GM12878 (cell line): ENCODE measurements at regions not wholly inside any gene's neighbourhood (a gene's known extent, or its start where the extent isn't known, plus 50 kb on each side); places are given as distances from the start of the nearest gene placed in this dataset.

Experiments
- ATAC-seq: fragments of 200-7000 bp; cut with Tn5 transposase; 3 replicates; pipeline ENCODE4 v1.9.1; 2020; ENCODE audit warnings: mild to moderate bottlenecking, moderate library complexity
- BruUV-seq: library from RNA; stranded (reverse); fragments of 400-500 nt; replicated peaks from 2 replicates; lab custom pipeline; 2021; lab: Mats Ljungman, UMichigan
- CTCF ChIA-PET: fragments of 300-600 bp; sonication (Branson Sonifier 250); formaldehyde crosslinking; extraction: SDS; loops from one replicate; lab custom pipeline; 2021; ENCODE audit warnings: inconsistent platforms; lab: Yijun Ruan, JAX
- POLR2A ChIA-PET: fragments of 350-600 bp; formaldehyde crosslinking; extraction: SDS; loops from one replicate; lab custom pipeline; 2021; ENCODE audit warnings: inconsistent platforms; lab: Charles Lee
- RAD21 ChIA-PET: fragments of 300-600 bp; sonication (Branson Sonifier 250); formaldehyde crosslinking; loops from one replicate; lab custom pipeline; 2023; ENCODE audit warnings: antibody characterized with exemption; ENCODE audit not compliant: unreplicated experiment; lab: Charles Lee
- SMC1A ChIA-PET: fragments of 300-600 bp; sonication (Branson Sonifier 250); formaldehyde crosslinking; loops from one replicate; lab custom pipeline; 2023; ENCODE audit not compliant: unreplicated experiment, uncharacterized antibody; lab: Charles Lee
- DNase-seq: peaks from one replicate; pipeline ENCODE4 v3.0.0-alpha.2; 2011; ENCODE audit warnings: low read depth, low spot score
- FAIRE-seq: peaks from 3 replicates; lab custom pipeline; 2011; peaks lifted over from hg19 to GRCh38; lab: Jason Lieb, UNC
- H2AFZ ChIP-seq: 2 replicates; pipeline ENCODE4 v1.6.0; 2011; ENCODE audit warnings: low read depth, low read length, control low read depth; ENCODE audit not compliant: control insufficient read depth
- H3K27ac ChIP-seq: 2 replicates; pipeline ENCODE4 v1.5.1; 2011; ENCODE audit warnings: control low read depth; ENCODE audit not compliant: control insufficient read depth, insufficient read depth
- H3K27me3 ChIP-seq, 2 experiments: replicated peaks in 1 of 2; 2 replicates each; pipeline versions ENCODE4 v1.6.0 to v1.6.1; 2011; ENCODE audit warnings: low read length in 1 of 2; ENCODE audit not compliant: control insufficient read depth in 2 of 2, insufficient read depth in 2 of 2
- H3K36me3 ChIP-seq, 2 experiments: 2 replicates each; pipeline ENCODE4 v1.5.1; 2011; ENCODE audit warnings: low read length in 1 of 2; ENCODE audit not compliant: control insufficient read depth in 2 of 2, insufficient read depth in 2 of 2
- H3K4me1 ChIP-seq: 2 replicates; pipeline ENCODE4 v1.6.1; 2011; ENCODE audit warnings: mild to moderate bottlenecking, low read length, moderate library complexity, mixed read lengths; ENCODE audit not compliant: control insufficient read depth, insufficient read depth
- H3K4me2 ChIP-seq: 2 replicates; pipeline ENCODE4 v1.6.0; 2011; ENCODE audit warnings: control low read depth; ENCODE audit not compliant: control insufficient read depth, insufficient read depth
- H3K4me3 ChIP-seq: fragments of 200-600 bp; sonication (generic); 2 replicates; pipeline ENCODE4 v1.5.1; 2016
- H3K79me2 ChIP-seq: 2 replicates; pipeline ENCODE4 v1.6.0; 2011; ENCODE audit warnings: low read length; ENCODE audit not compliant: control insufficient read depth, insufficient read depth
- H3K9ac ChIP-seq: 2 replicates; pipeline ENCODE4 v1.8.0; 2011; ENCODE audit warnings: low read length, control low read depth, mixed read lengths; ENCODE audit not compliant: control insufficient read depth, insufficient read depth
- H3K9me3 ChIP-seq: replicated peaks from 3 replicates; pipeline ENCODE4 v1.5.1; 2011; ENCODE audit warnings: mild to moderate bottlenecking, low read length; ENCODE audit not compliant: control insufficient read depth, insufficient read depth
- H4K20me1 ChIP-seq: 2 replicates; pipeline ENCODE4 v1.6.0; 2011; ENCODE audit not compliant: control insufficient read depth, insufficient read depth
- ATF7 ChIP-seq: fragments of 450-650 bp; IDR thresholded peaks from 2 replicates; pipeline ENCODE4 v1.6.1; 2016; ENCODE audit warnings: low read depth, mild to moderate bottlenecking
- CHD2 ChIP-seq: IDR thresholded peaks from 2 replicates; pipeline ENCODE4 v1.6.1; 2011; ENCODE audit warnings: low read depth, low read length, improper control_type of control experiment, borderline replicate concordance
- CREM ChIP-seq: IDR thresholded peaks from 2 replicates; pipeline ENCODE4 v1.6.1; 2014; ENCODE audit warnings: antibody characterized with exemption, low read depth
- FOXK2 ChIP-seq: fragments of 450-650 bp; IDR thresholded peaks from 2 replicates; pipeline ENCODE4 v1.6.1; 2017; ENCODE audit warnings: mild to moderate bottlenecking, moderate library complexity
- FOXM1 ChIP-seq: IDR thresholded peaks from 2 replicates; pipeline ENCODE4 v1.6.1; 2012; ENCODE audit warnings: low read depth, mild to moderate bottlenecking, inconsistent platforms, low read length, moderate library complexity
- GATAD2B ChIP-seq: fragments of 450-650 bp; conservative IDR thresholded peaks from 2 replicates; pipeline ENCODE4 v1.6.1; 2017; ENCODE audit warnings: low read depth, mild to moderate bottlenecking, moderate library complexity
- HCFC1 ChIP-seq: fragments of 150-350 bp; IDR thresholded peaks from 2 replicates; pipeline ENCODE4 v1.6.1; 2014; ENCODE audit warnings: low read length
- MTA3 ChIP-seq: IDR thresholded peaks from 2 replicates; pipeline ENCODE4 v1.6.1; 2012; ENCODE audit warnings: low read length, inconsistent platforms, borderline replicate concordance
- SIN3A ChIP-seq: IDR thresholded peaks from 2 replicates; pipeline ENCODE4 v1.6.1; 2012; ENCODE audit warnings: low read depth, low read length, improper control_type of control experiment
- SMAD1 ChIP-seq: fragments of 450-650 bp; IDR thresholded peaks from 2 replicates; pipeline ENCODE4 v1.6.1; 2018; ENCODE audit warnings: mild to moderate bottlenecking, low read depth; ENCODE audit not compliant: partially characterized antibody
- SMAD5 ChIP-seq: IDR thresholded peaks from 2 replicates; pipeline ENCODE4 v1.6.1; 2016; ENCODE audit warnings: antibody characterized with exemption, low read depth
- SP1 ChIP-seq: IDR thresholded peaks from one replicate; pipeline ENCODE4 v1.6.1; 2011; ENCODE audit warnings: low read depth, low read length
- YY1 ChIP-seq: IDR thresholded peaks from 2 replicates; pipeline ENCODE4 v1.6.1; 2011; ENCODE audit warnings: low read depth, mild to moderate bottlenecking, low read length
- ZBED1 ChIP-seq: IDR thresholded peaks from 2 replicates; pipeline ENCODE4 v1.6.1; 2016; ENCODE audit warnings: borderline replicate concordance
- ZNF24 ChIP-seq: fragments of 450-650 bp; IDR thresholded peaks from 2 replicates; pipeline ENCODE4 v1.6.1; 2017; ENCODE audit warnings: antibody characterized with exemption, mild to moderate bottlenecking
- ZNF384 ChIP-seq: IDR thresholded peaks from 2 replicates; pipeline ENCODE4 v1.6.1; 2012; ENCODE audit warnings: low read depth, mild to moderate bottlenecking, low read length, improper control_type of control experiment, borderline replicate concordance
- WGBS: methylation state at CpG from one replicate; pipeline ENCODE4 v1.1.6; 2016; ENCODE audit warnings: low lambda C conversion rate; ENCODE audit not compliant: insufficient replicate concordance, insufficient coverage; ENCODE audit errors: missing lambda C conversion rate; 5-methylcytosine and 5-hydroxymethylcytosine counted together
- in situ Hi-C: fragments of 300-500 bp; cut with MboI; formaldehyde crosslinking; loops from 9 replicates; pipeline ENCODE4 v1.14.3; 2018; ENCODE audit warnings: mixed read lengths
- intact Hi-C: fragments of 100-400 bp; cut with micrococcal nuclease; formaldehyde crosslinking; loops from one replicate; pipeline ENCODE4 v1.14.2; 2022; ENCODE audit not compliant: unreplicated experiment
- TF ChIP-seq, protein P1 (sequence below): IDR thresholded peaks from 2 replicates; pipeline ENCODE4 v1.6.1; 2012; ENCODE audit warnings: low read depth, low read length, improper control_type of control experiment
- TF ChIP-seq, protein P2 (sequence below): fragments of 450-650 bp; conservative IDR thresholded peaks from 2 replicates; pipeline ENCODE4 v1.6.1; 2017; ENCODE audit warnings: mild to moderate bottlenecking, moderate library complexity

DNA sequence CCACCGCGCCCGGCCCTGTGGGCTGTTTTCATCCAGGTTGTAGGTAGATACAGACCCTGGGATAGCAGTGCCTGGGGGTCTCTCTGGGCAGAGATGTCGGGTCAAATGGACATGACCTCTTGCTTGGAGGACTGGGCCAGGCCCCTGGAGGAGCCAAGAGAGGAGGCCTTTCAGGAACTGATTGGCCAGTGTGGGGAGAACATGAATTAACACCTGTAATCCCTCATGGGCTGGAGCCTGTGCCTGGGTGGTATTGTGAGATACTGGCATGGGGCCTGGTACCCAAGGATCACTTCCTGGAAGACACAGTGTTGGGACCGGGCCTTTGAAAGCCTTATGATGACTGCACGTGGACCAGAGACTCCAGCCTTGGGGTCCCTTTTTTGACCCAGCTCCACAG is 158.7 kb upstream of the SKOR2 start:
- Histone ChIP-seq H3K9me3 (no peaks in the 10 kb centered on the region), H3K4me1 (no peaks in the 10 kb centered on the region), H3K4me3 (no peak overlapping the region), H3K4me2 (no peak overlapping the region), H3K9ac (no peak overlapping the region), H3K36me3 (no peaks in the 10 kb centered on the region), H2AFZ (no peak overlapping the region)
- FAIRE-seq (no peak), DNase-seq (no peak)
- whole genome bisulfite sequencing: 46% methylated on average over 6 of the region's 6 CpGs
- intact Hi-C loops (no loop called here), in situ Hi-C loops (no loop called here)
- SMC1A ChIA-PET: no interaction called here
- CTCF ChIA-PET: no interaction called here
- TF ChIP-seq SMAD1 (no peak), CHD2 (no peak), ZNF24 (no peak), ATF7 (no peak), FOXK2 (no peak), CREM (no peak), FOXM1 (no peak), ZBED1 (no peak), HCFC1 (no peak), SMAD5 (no peak), SP1 (no peak), GATAD2B (no peak), YY1 (no peak), ZNF384 (no peak), SIN3A (no peak), MTA3 (no peak)
- TF ChIP-seq, protein P1, sequence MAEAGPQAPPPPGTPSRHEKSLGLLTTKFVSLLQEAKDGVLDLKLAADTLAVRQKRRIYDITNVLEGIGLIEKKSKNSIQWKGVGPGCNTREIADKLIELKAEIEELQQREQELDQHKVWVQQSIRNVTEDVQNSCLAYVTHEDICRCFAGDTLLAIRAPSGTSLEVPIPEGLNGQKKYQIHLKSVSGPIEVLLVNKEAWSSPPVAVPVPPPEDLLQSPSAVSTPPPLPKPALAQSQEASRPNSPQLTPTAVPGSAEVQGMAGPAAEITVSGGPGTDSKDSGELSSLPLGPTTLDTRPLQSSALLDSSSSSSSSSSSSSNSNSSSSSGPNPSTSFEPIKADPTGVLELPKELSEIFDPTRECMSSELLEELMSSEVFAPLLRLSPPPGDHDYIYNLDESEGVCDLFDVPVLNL: no peak
- TF ChIP-seq, protein P2, sequence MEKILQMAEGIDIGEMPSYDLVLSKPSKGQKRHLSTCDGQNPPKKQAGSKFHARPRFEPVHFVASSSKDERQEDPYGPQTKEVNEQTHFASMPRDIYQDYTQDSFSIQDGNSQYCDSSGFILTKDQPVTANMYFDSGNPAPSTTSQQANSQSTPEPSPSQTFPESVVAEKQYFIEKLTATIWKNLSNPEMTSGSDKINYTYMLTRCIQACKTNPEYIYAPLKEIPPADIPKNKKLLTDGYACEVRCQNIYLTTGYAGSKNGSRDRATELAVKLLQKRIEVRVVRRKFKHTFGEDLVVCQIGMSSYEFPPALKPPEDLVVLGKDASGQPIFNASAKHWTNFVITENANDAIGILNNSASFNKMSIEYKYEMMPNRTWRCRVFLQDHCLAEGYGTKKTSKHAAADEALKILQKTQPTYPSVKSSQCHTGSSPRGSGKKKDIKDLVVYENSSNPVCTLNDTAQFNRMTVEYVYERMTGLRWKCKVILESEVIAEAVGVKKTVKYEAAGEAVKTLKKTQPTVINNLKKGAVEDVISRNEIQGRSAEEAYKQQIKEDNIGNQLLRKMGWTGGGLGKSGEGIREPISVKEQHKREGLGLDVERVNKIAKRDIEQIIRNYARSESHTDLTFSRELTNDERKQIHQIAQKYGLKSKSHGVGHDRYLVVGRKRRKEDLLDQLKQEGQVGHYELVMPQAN: no peak
- TF ChIP-seq, all 136 proteins: peak for 0
- Histone ChIP-seq H3K27ac (no peak overlapping the region), H3K79me2 (no peaks in the 10 kb centered on the region), H3K27me3 (peaks cover 2 to 7% of the 10 kb centered on the region in 2 experiments), H4K20me1 (no peaks in the 10 kb centered on the region)
- BruUV-seq: no TSS peak
- no peak for ATAC-seq
- RAD21 ChIA-PET: no interaction called here
- POLR2A ChIA-PET: no interaction called here
